Body of pancreas (tissue), 4 donors: ENCODE measurements at regions not wholly inside any gene's neighbourhood (a gene's known extent, or its start where the extent isn't known, plus 50 kb on each side); places are given as distances from the start of the nearest gene placed in this dataset.

Experiments
- POLR2A ChIP-seq, 3 donors: fragments of 450-650 bp; IDR thresholded peaks; one replicate each; pipeline ENCODE4 v1.6.1; 2016; ENCODE audit warnings: antibody characterized with exemption in 3 of 3, mild to moderate bottlenecking in 2 of 3
- TF ChIP-seq, protein P1 (sequence below), 7 experiments: fragments of 450-650 bp in 4 of 7; fragments of 200-600 bp in 3 of 7; sonication (generic) in 3 of 7; IDR thresholded peaks; one replicate each; pipeline ENCODE4 v1.5.1; 2016 to 2019; ENCODE audit warnings: antibody characterized with exemption in 7 of 7

DNA sequence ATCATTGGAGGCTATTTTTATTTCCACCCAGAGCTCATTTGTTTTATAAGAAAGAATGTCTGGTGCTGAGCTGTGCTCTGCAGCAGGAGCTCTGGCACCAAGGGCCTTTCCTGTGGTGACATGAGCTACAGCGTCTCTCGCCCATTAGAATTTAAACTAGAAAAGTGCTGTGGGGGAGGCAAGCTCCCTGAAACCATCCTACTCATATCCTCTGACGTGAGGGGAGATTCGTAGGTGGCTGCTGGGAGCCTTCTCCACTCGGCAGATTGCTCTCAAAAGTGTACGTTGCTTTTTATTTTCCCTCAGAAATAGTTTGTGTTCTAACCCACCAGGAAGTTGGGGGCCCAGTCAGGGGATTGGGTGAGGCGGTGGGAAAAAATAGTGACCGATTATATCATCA lies 76.3 kb upstream of the ARHGEF3 start:
- TF ChIP-seq, protein P1, sequence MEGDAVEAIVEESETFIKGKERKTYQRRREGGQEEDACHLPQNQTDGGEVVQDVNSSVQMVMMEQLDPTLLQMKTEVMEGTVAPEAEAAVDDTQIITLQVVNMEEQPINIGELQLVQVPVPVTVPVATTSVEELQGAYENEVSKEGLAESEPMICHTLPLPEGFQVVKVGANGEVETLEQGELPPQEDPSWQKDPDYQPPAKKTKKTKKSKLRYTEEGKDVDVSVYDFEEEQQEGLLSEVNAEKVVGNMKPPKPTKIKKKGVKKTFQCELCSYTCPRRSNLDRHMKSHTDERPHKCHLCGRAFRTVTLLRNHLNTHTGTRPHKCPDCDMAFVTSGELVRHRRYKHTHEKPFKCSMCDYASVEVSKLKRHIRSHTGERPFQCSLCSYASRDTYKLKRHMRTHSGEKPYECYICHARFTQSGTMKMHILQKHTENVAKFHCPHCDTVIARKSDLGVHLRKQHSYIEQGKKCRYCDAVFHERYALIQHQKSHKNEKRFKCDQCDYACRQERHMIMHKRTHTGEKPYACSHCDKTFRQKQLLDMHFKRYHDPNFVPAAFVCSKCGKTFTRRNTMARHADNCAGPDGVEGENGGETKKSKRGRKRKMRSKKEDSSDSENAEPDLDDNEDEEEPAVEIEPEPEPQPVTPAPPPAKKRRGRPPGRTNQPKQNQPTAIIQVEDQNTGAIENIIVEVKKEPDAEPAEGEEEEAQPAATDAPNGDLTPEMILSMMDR (IDR thresholded peaks at IDR 0.05) = no peak
- TF ChIP-seq POLR2A (IDR thresholded peaks at IDR 0.05) = no peak
